ENCODE measurements at regions not wholly inside any gene's neighbourhood (a gene's known extent, or its start where the extent isn't known, plus 50 kb on each side); places are given as distances from the start of the nearest gene placed in this dataset.

- H3K4me1 ChIP-seq = no peaks in the 10 kb centered on the region
- H3K27me3 ChIP-seq = no peaks in the 10 kb centered on the region
- DNase-seq (no peak), ATAC-seq (no peak)
- WGBS, 2 donors = 55 to 65% methylated on average over 4 of the region's 4 CpGs
- no peak for TF ChIP-seq CTCF (IDR thresholded peaks at IDR 0.05)
- H3K36me3 ChIP-seq = no peaks in the 10 kb centered on the region
- H3K27ac ChIP-seq = no peak overlapping the region
- peaks cover 0 to 15% (median 0%) of the 10 kb centered on the region in 11 donors for H3K9me3 ChIP-seq
- H3K4me3 ChIP-seq = no peak overlapping the region
- intact Hi-C loops (cut with DNase I) = no loop called here
Measured at GRCh38 chr15:47265686-47266085, 451.6 kb upstream of the SEMA6D start.

GRCh38 chr15:47266566-47266965, 450.7 kb upstream of the SEMA6D start:
- Histone ChIP-seq H3K9me3 (peaks cover 0 to 15% (median 0%) of the 10 kb centered on the region in 11 donors), H3K27ac (no peak overlapping the region), H3K4me3 (no peak overlapping the region), H3K36me3 (no peaks in the 10 kb centered on the region), H3K4me1 (no peaks in the 10 kb centered on the region), H3K27me3 (no peaks in the 10 kb centered on the region)
- no peak for TF ChIP-seq CTCF (IDR thresholded peaks at IDR 0.05)
- intact Hi-C loops (cut with DNase I) = no loop called here
- DNase-seq = no peak
- WGBS, 2 donors = 92 to 97% methylated on average over 1 of the region's 1 CpG
- no peak for ATAC-seq

- no peak for TF ChIP-seq CTCF (IDR thresholded peaks at IDR 0.05)
- Histone ChIP-seq H3K4me3 (no peak overlapping the region), H3K27ac (no peak overlapping the region), H3K27me3 (no peaks in the 10 kb centered on the region), H3K36me3 (no peaks in the 10 kb centered on the region), H3K4me1 (no peaks in the 10 kb centered on the region), H3K9me3 (peaks cover 0 to 24% (median 11%) of the 10 kb centered on the region in 11 donors)
- WGBS, 2 donors = 89 to 90% methylated on average over 3 of the region's 3 CpGs
- no peak for DNase-seq
- intact Hi-C loops (cut with DNase I) = no loop called here
- ATAC-seq = no peak
Measured at GRCh38 chr15:47273864-47274263, 443.4 kb upstream of the SEMA6D start.

- 82 to 91% methylated on average over 8 of the region's 8 CpGs for WGBS, 2 donors
- no peaks in the 10 kb centered on the region for H3K36me3 ChIP-seq
- no peaks in the 10 kb centered on the region for H3K4me1 ChIP-seq
- intact Hi-C loops (cut with DNase I) = no loop called here
- peaks cover 0 to 12% (median 0%) of the 10 kb centered on the region in 11 donors for H3K9me3 ChIP-seq
- no peaks in the 10 kb centered on the region for H3K27me3 ChIP-seq
- H3K27ac ChIP-seq = no peak overlapping the region
- no peak for DNase-seq
- no peak for ATAC-seq
- TF ChIP-seq CTCF (IDR thresholded peaks at IDR 0.05) = no peak
- H3K4me3 ChIP-seq = no peak overlapping the region
Measured at GRCh38 chr15:47283246-47283645, 434.1 kb upstream of the SEMA6D start.

All from heart right ventricle (tissue), 16 donors.